PC-9 (cell line): ENCODE measurements at regions not wholly inside any gene's neighbourhood (a gene's known extent, or its start where the extent isn't known, plus 50 kb on each side); places are given as distances from the start of the nearest gene placed in this dataset.

Source experiments
- BruUV-seq: library from RNA; stranded (reverse); fragments of 400-500 nt; replicated peaks from 2 replicates; lab custom pipeline; 2021; lab: Mats Ljungman, UMichigan
- CTCF ChIA-PET: fragments of 300-600 bp; sonication (Branson Sonifier 250); formaldehyde crosslinking; loops from one replicate; lab custom pipeline; 2022; ENCODE audit warnings: antibody characterized with exemption; lab: Charles Lee
- POLR2A ChIA-PET: fragments of 300-600 bp; sonication (Branson Sonifier 250); formaldehyde crosslinking; loops from one replicate; lab custom pipeline; 2022; ENCODE audit warnings: antibody characterized with exemption; ENCODE audit not compliant: unreplicated experiment; lab: Charles Lee
- DNase-seq, 2 experiments: peaks; one replicate each; pipeline versions ENCODE4 v3.0.0 to v3.0.0-alpha.2; 2015 to 2022; ENCODE audit warnings: mixed read lengths in 1 of 2
- H2AFZ ChIP-seq: fragments of 200-600 bp; sonication (generic); 2 replicates; pipeline ENCODE4 v1.8.1; 2017; ENCODE audit warnings: antibody characterized with exemption
- H3F3A ChIP-seq: fragments of 200-600 bp; sonication (generic); 2 replicates; pipeline ENCODE4 v1.8.1; 2017; ENCODE audit warnings: antibody characterized with exemption, mild to moderate bottlenecking, low read depth; ENCODE audit not compliant: insufficient read depth
- H3K27ac ChIP-seq: fragments of 200-600 bp; sonication (generic); 2 replicates; pipeline ENCODE4 v1.6.1; 2016; ENCODE audit warnings: mixed run types
- H3K27me3 ChIP-seq: fragments of 200-600 bp; sonication (generic); 2 replicates; pipeline ENCODE4 v1.6.1; 2016; ENCODE audit warnings: low read depth, mixed run types; ENCODE audit not compliant: insufficient read depth
- H3K36me3 ChIP-seq: fragments of 200-600 bp; sonication (generic); 2 replicates; pipeline ENCODE4 v1.6.1; 2016; ENCODE audit warnings: low read depth, mixed run types
- H3K4me1 ChIP-seq: fragments of 200-600 bp; sonication (generic); replicated peaks from 2 replicates; pipeline ENCODE4 v1.6.1; 2016; ENCODE audit warnings: mixed run types; ENCODE audit not compliant: insufficient read depth
- H3K4me2 ChIP-seq: fragments of 200-600 bp; sonication (generic); 2 replicates; pipeline ENCODE4 v1.6.1; 2017; ENCODE audit warnings: mixed run types
- H3K4me3 ChIP-seq: fragments of 200-600 bp; sonication (generic); 2 replicates; pipeline ENCODE4 v1.6.1; 2016; ENCODE audit warnings: mixed run types
- H3K79me2 ChIP-seq: fragments of 200-600 bp; sonication (generic); 2 replicates; pipeline ENCODE4 v1.6.1; 2017; ENCODE audit warnings: low read depth, mixed run types
- H3K9me2 ChIP-seq: fragments of 200-600 bp; sonication (generic); 2 replicates; pipeline ENCODE4 v1.8.1; 2017; ENCODE audit warnings: mild to moderate bottlenecking; ENCODE audit not compliant: insufficient read depth
- H3K9me3 ChIP-seq: fragments of 200-600 bp; sonication (generic); 2 replicates; pipeline ENCODE4 v1.8.1; 2016; ENCODE audit warnings: low read depth; ENCODE audit not compliant: insufficient read depth
- H4K20me1 ChIP-seq: fragments of 200-600 bp; sonication (generic); 2 replicates; pipeline ENCODE4 v1.8.1; 2017; ENCODE audit not compliant: insufficient read depth
- EZH2 ChIP-seq: fragments of 200-600 bp; sonication (generic); IDR thresholded peaks from 2 replicates; pipeline ENCODE4 v1.8.0; 2017; ENCODE audit warnings: antibody characterized with exemption, low read depth
- intact Hi-C: fragments of 100-400 bp; cut with micrococcal nuclease; formaldehyde crosslinking; loops from one replicate; pipeline ENCODE4 v1.10.0; 2022; ENCODE audit not compliant: unreplicated experiment
- TF ChIP-seq, protein P1 (sequence below): fragments of 200-600 bp; sonication (generic); conservative IDR thresholded peaks from 2 replicates; pipeline ENCODE4 v1.6.1; 2017; ENCODE audit warnings: mixed run types, antibody characterized with exemption, mild to moderate bottlenecking, moderate library complexity

DNA sequence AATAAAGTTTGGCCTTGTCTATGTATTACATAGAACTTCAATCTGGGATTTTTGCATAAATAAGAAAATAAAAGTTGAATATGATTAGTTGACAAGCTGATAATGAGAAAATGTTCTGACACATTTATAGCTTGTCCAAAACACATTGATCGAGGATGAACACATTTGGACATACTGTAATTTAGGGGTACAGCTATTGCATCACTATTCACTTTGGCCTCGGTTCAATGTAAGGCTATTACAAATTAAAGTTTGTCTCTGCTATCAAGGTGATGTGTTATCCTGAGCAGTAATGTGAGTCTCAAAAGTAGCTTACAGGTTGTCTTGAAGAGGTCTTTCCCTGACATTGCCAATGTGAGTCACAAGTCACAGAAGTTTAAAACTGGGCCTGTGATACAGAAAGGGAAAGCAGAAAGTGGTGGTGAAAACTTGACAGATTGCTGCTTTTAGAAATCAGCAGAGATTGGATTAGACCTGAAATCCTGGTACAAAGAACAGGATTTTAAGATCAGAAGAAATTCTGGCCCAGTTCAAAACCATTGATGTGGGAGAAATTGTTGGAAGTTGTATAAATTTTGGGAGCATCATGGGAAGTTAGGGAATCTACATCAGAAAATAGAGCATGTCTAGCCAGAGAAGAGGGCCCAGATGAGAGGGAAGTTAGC, 674.1 kb downstream of the NYAP2 start:
- Histone ChIP-seq H3F3A (no peaks in the 10 kb centered on the region), H4K20me1 (no peaks in the 10 kb centered on the region), H2AFZ (no peak overlapping the region), H3K27me3 (no peaks in the 10 kb centered on the region), H3K9me2 (no peaks in the 10 kb centered on the region), H3K4me2 (no peak overlapping the region), H3K4me1 (no peaks in the 10 kb centered on the region), H3K36me3 (no peaks in the 10 kb centered on the region), H3K27ac (no peak overlapping the region), H3K79me2 (no peaks in the 10 kb centered on the region), H3K9me3 (0 out of 2 replicates have a peak, but pooled peaks cover 2% of the 10 kb centered on the region), H3K4me3 (no peak overlapping the region)
- TF ChIP-seq EZH2, result no peak
- TF ChIP-seq, protein P1, sequence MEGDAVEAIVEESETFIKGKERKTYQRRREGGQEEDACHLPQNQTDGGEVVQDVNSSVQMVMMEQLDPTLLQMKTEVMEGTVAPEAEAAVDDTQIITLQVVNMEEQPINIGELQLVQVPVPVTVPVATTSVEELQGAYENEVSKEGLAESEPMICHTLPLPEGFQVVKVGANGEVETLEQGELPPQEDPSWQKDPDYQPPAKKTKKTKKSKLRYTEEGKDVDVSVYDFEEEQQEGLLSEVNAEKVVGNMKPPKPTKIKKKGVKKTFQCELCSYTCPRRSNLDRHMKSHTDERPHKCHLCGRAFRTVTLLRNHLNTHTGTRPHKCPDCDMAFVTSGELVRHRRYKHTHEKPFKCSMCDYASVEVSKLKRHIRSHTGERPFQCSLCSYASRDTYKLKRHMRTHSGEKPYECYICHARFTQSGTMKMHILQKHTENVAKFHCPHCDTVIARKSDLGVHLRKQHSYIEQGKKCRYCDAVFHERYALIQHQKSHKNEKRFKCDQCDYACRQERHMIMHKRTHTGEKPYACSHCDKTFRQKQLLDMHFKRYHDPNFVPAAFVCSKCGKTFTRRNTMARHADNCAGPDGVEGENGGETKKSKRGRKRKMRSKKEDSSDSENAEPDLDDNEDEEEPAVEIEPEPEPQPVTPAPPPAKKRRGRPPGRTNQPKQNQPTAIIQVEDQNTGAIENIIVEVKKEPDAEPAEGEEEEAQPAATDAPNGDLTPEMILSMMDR, result no peak
- ChIA-PET CTCF (no interaction called here), POLR2A (no interaction called here)
- intact Hi-C loops, result no loop called here
- DNase-seq, result no peak
- BruUV-seq, result no TSS peak

DNA sequence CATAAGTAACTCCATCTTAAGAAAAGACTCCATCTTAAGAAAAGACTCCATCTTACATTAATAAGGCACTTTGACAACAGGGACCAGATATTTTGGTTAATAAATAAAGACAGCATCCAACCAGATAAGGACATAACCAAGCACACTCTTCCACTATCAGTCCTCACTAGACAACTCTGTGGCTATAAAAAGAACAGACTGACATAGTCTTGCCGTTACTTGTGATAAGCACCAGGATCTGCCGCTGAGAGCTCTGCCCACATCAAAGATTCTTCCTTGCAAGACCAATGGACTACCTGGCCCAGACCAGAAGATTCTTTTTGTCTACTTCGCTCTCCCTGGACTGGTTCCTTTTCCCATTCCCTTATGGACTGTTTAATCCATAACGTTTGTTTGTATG, 667.4 kb downstream of the NYAP2 start:
- H3F3A ChIP-seq, result peaks cover 7% of the 10 kb centered on the region

DNA sequence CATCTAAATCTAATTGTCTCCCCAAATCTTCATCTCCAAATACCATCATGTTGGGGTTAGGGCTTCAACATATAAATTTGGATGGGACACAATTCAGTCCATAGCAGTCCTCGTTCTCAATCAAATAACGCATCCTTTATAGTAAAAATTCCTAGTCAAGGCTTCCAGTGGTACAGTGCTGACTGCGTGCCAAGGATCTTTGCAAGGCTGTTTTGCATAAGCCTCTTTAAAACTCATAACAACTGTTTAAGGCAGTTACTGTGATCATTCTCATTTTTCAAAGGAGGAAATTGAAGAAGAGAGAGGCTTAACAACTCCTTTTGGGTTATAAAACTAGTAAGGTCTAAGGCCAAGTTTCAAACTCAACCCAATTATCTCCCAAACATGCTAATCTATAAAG, 666.9 kb downstream of the NYAP2 start:
- Histone ChIP-seq H3K4me2 (no peak overlapping the region), H3K27ac (no peak overlapping the region), H3K79me2 (no peaks in the 10 kb centered on the region), H4K20me1 (no peaks in the 10 kb centered on the region), H3K4me3 (no peak overlapping the region), H3K27me3 (no peaks in the 10 kb centered on the region), H3K4me1 (peaks cover 18% of the 10 kb centered on the region), H3K9me2 (no peaks in the 10 kb centered on the region), H2AFZ (no peak overlapping the region), H3F3A (peaks cover 7% of the 10 kb centered on the region), H3K9me3 (peaks cover 12% of the 10 kb centered on the region), H3K36me3 (no peaks in the 10 kb centered on the region)
- no TSS peak for BruUV-seq
- TF ChIP-seq EZH2, result no peak
- TF ChIP-seq, protein P1, result no peak
- POLR2A ChIA-PET, result interaction anchor here (0.7 kb wide), 1 partner anchor 919 kb away, joined by 7 read pairs; no protein-coding TSS in a partner anchor
- no peak for DNase-seq
- CTCF ChIA-PET, result no interaction called here
- intact Hi-C loops, result no loop called here

More for the DNA sequence above, 667.4 kb downstream of the NYAP2 start:
- H3K27ac ChIP-seq, result no peak overlapping the region
- POLR2A ChIA-PET, result no interaction called here
- H3K9me2 ChIP-seq, result no peaks in the 10 kb centered on the region
- no peak overlapping the region for H2AFZ ChIP-seq
- no peaks in the 10 kb centered on the region for H3K36me3 ChIP-seq
- intact Hi-C loops, result no loop called here
- H3K4me2 ChIP-seq, result no peak overlapping the region
- CTCF ChIA-PET, result no interaction called here
- no peaks in the 10 kb centered on the region for H3K79me2 ChIP-seq
- H3K4me3 ChIP-seq, result no peak overlapping the region
- TF ChIP-seq EZH2, result no peak
- TF ChIP-seq, protein P1, result no peak
- BruUV-seq, result no TSS peak
- no peaks in the 10 kb centered on the region for H3K27me3 ChIP-seq
- H4K20me1 ChIP-seq, result no peaks in the 10 kb centered on the region
- peaks cover 18% of the 10 kb centered on the region for H3K4me1 ChIP-seq
- peaks cover 12% of the 10 kb centered on the region for H3K9me3 ChIP-seq
- no peak for DNase-seq
